SK-N-MC (cell line): ENCODE measurements at regions not wholly inside any gene's neighbourhood (a gene's known extent, or its start where the extent isn't known, plus 50 kb on each side); places are given as distances from the start of the nearest gene placed in this dataset.

Source experiments
- EZH2 ChIP-seq: fragments of 200-600 bp; sonication (generic); IDR thresholded peaks from one replicate; pipeline ENCODE4 v1.6.1; 2017; ENCODE audit warnings: antibody characterized with exemption
- FOXP2 ChIP-seq: optimal IDR thresholded peaks from 2 replicates; pipeline ENCODE3; 2011; ENCODE audit warnings: mild to moderate bottlenecking, moderate library complexity; ENCODE audit not compliant: insufficient read depth; ENCODE audit errors: extremely low read length, control extremely low read depth
- POLR2AphosphoS5 ChIP-seq: IDR thresholded peaks from 2 replicates; pipeline ENCODE4 v1.6.1; 2012; ENCODE audit warnings: mild to moderate bottlenecking, low read depth, low read length, borderline replicate concordance

GRCh38 chr15:46703020-46703861 is 1014.1 kb upstream of the SEMA6D start:
- no peak for TF ChIP-seq POLR2AphosphoS5
- TF ChIP-seq FOXP2, result no peak
- TF ChIP-seq EZH2, result no peak
